ENCODE measurements at regions not wholly inside any gene's neighbourhood (a gene's known extent, or its start where the extent isn't known, plus 50 kb on each side); places are given as distances from the start of the nearest gene placed in this dataset.

GRCh38 chr19:13666165-13666564 lies 98.2 kb upstream of the MRI1 start:
- CTCF ChIA-PET, result no interaction called here

DNA sequence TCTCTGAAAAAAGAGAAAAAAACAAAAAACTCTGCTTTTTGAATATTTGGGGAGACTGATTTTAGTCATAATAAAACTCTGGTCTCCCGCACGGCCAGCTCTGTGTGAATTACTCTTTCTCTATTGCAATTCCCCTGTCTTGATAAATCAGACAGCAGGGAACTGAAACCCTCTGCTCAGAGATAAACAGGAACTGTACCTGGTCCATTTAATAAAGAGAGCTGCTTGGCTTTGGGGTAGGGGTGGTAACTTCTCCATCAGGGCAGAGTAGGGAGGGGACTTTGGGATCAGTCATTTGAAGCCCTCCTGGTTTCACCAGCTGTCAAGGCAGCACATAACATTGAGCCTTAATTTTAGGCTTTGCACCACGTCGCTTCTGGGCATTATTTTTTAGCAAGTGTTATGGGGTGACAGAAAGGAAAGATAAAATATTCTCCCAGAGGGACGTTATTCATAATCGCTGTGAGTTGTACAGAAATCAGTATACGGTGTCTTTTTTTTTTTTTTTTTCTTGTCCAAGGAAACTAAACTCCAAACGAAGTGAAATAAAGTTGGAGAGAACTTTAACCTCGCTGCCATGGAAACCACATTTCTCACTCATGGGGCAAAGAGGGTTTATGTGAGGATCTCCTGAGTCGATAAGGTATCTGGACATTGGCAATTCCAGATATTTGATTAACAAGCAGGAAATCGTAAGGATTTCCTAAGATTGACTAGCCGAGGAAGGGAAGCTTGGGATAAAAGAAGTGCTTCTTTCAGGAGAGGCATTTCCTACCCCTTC lies 99.0 kb upstream of the MRI1 start:
- ATAC-seq (no peak), DNase-seq (no peak)
- peaks cover 0 to 1% (median 0%) of the 10 kb centered on the region in 7 donors for H3K4me1 Mint-ChIP-seq
- H3K9me3 Mint-ChIP-seq, result no peaks in the 10 kb centered on the region
- peaks cover 0 to 7% (median 0%) of the 10 kb centered on the region in 5 donors for H3K27me3 Mint-ChIP-seq
- intact Hi-C loops (cut with micrococcal nuclease), result no loop called here
- Histone ChIP-seq H3K4me3 (ENCODE audit: low read length) (no peak overlapping the region), H3K9me3 (ENCODE audit: control insufficient read depth in 2 of 3, low read length in 3 of 3) (no peaks in the 10 kb centered on the region), H3K27ac (ENCODE audit: low read depth, low read length) (no peak overlapping the region), H3K36me3 (ENCODE audit: control insufficient read depth in 2 of 3, insufficient read depth in 3 of 3, low read length in 3 of 3) (no peaks in the 10 kb centered on the region), H3K27me3 (ENCODE audit: control insufficient read depth in 2 of 2, insufficient read depth in 2 of 2, low read length in 2 of 2) (no peaks in the 10 kb centered on the region), H3K4me1 (ENCODE audit: control insufficient read depth in 2 of 2, insufficient read depth in 2 of 2, low read length in 2 of 2) (no peaks in the 10 kb centered on the region)
- no peaks in the 10 kb centered on the region for H3K36me3 Mint-ChIP-seq
- H3K27ac Mint-ChIP-seq, result no peak overlapping the region
- no peak overlapping the region for H3K4me3 Mint-ChIP-seq
- ChIA-PET CTCF (no interaction called here), POLR2A (no interaction called here)

More at GRCh38 chr19:13666165-13666564, 98.2 kb upstream of the MRI1 start:
- DNase-seq, result no peak
- intact Hi-C loops (cut with micrococcal nuclease), result no loop called here
- H3K4me3 ChIP-seq (ENCODE audit: low read length), result no peak overlapping the region
- no peaks in the 10 kb centered on the region for H3K27me3 ChIP-seq (ENCODE audit: control insufficient read depth in 2 of 2, insufficient read depth in 2 of 2, low read length in 2 of 2)
- no peak overlapping the region for H3K4me3 Mint-ChIP-seq
- H3K4me1 ChIP-seq (ENCODE audit: control insufficient read depth in 2 of 2, insufficient read depth in 2 of 2, low read length in 2 of 2), result no peaks in the 10 kb centered on the region
- no peaks in the 10 kb centered on the region for H3K9me3 ChIP-seq (ENCODE audit: control insufficient read depth in 2 of 3, low read length in 3 of 3)
- POLR2A ChIA-PET, result no interaction called here
- no peak overlapping the region for H3K27ac Mint-ChIP-seq
- no peak for ATAC-seq
- H3K4me1 Mint-ChIP-seq, result peaks cover 0 to 1% (median 0%) of the 10 kb centered on the region in 7 donors
- H3K36me3 Mint-ChIP-seq, result no peaks in the 10 kb centered on the region
- H3K27me3 Mint-ChIP-seq, result peaks cover 0 to 7% (median 0%) of the 10 kb centered on the region in 5 donors
- no peaks in the 10 kb centered on the region for H3K36me3 ChIP-seq (ENCODE audit: control insufficient read depth in 2 of 3, insufficient read depth in 3 of 3, low read length in 3 of 3)
- no peak overlapping the region for H3K27ac ChIP-seq (ENCODE audit: low read depth, low read length)
- H3K9me3 Mint-ChIP-seq, result no peaks in the 10 kb centered on the region

DNA sequence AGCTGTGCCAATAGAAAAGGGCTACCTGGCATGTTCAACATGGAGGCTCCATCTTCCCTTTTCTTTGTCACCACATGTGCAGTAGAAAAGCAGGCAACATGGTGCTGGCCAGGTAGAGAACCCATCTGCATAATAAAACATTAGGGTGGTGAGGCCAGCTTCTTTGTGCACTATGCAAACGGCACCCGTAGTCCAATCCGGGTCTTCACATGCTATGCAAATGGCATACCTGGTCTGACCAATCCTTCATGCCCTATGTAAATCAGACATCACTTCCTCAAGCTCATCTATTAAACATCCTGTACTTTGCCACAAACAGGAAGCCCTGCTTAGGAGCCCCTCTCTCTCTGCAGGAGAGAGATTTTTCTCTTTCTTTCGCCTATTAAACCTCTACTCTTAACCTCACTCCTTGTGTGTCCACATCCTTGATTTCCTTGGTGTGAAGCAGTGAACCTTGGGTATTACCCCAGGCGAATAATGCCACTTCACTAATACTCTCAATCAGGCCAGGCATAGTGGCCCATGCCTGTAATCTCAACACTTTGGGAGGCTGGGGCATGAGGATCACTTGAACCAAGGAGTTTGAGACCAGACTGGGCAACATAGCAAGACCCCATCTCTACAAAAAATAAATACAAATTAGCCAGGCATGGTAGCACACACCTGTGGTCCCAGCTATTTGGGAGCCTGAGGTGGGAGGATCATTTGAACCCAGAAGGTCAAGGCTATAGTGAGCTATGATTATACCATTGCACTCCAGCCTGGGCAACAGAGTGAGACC lies 111.3 kb upstream of the MRI1 start:
- intact Hi-C loops (cut with micrococcal nuclease), result no loop called here
- Mint-ChIP-seq H3K9me3 (peaks cover 0 to 19% (median 5%) of the 10 kb centered on the region in 11 donors), H3K36me3 (peaks cover 0 to 8% (median 0%) of the 10 kb centered on the region in 5 donors), H3K27ac (peak overlapping the region in 4 of 9 donors; percentile 1 to 77 (median 50)), H3K4me3 (peak overlapping the region in 2 of 10 donors; percentile 10 to 36), H3K27me3 (peaks cover 0 to 4% (median 0%) of the 10 kb centered on the region in 5 donors), H3K4me1 (peaks cover 2 to 14% (median 5%) of the 10 kb centered on the region in 7 donors)
- DNase-seq (peak in 1 of 9 donors; percentile 4), ATAC-seq (peak; percentile 44)
- POLR2A ChIA-PET, result no interaction called here
- CTCF ChIA-PET, result no interaction called here
- no peak overlapping the region for H3K27ac ChIP-seq (ENCODE audit: low read depth, low read length)
- H3K27me3 ChIP-seq (ENCODE audit: control insufficient read depth in 2 of 2, insufficient read depth in 2 of 2, low read length in 2 of 2), result no peaks in the 10 kb centered on the region
- H3K4me1 ChIP-seq (ENCODE audit: control insufficient read depth in 2 of 2, insufficient read depth in 2 of 2, low read length in 2 of 2), result peaks cover 0 to 6% of the 10 kb centered on the region in 2 donors
- H3K9me3 ChIP-seq (ENCODE audit: control insufficient read depth in 2 of 3, low read length in 3 of 3), result no peaks in the 10 kb centered on the region
- H3K36me3 ChIP-seq (ENCODE audit: control insufficient read depth in 2 of 3, insufficient read depth in 3 of 3, low read length in 3 of 3), result no peaks in the 10 kb centered on the region
- no peak overlapping the region for H3K4me3 ChIP-seq (ENCODE audit: low read length)

DNA sequence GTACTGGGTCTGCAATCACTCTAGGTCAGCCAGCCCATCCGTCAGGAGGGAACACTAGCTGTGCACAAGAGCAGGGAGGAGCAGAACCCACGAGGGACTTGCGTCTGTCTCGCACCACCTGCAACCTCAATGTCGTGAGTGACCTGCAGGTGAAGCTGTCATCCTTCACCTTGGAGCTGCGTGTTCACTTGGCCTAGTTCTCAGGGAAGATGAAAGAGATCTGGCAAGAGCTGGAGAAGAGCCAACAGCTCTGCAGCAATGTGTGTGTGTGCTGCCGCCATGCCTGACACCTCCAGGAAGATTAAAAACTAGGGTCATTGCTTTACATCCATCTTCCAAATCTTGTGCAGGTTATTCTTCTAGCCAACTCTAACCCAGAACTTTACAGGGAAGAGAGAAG lies 117.6 kb upstream of the MRI1 start:
- POLR2A ChIA-PET, result no interaction called here
- Mint-ChIP-seq H3K4me3 (no peak overlapping the region), H3K36me3 (no peaks in the 10 kb centered on the region), H3K27ac (no peak overlapping the region), H3K4me1 (peaks cover 0 to 1% (median 0%) of the 10 kb centered on the region in 7 donors), H3K9me3 (peaks cover 0 to 4% (median 0%) of the 10 kb centered on the region in 11 donors), H3K27me3 (peaks cover 0 to 18% (median 15%) of the 10 kb centered on the region in 5 donors)
- no peak for ATAC-seq
- no peaks in the 10 kb centered on the region for H3K9me3 ChIP-seq (ENCODE audit: control insufficient read depth in 2 of 3, low read length in 3 of 3)
- H3K27me3 ChIP-seq (ENCODE audit: control insufficient read depth in 2 of 2, insufficient read depth in 2 of 2, low read length in 2 of 2), result no peaks in the 10 kb centered on the region
- H3K4me3 ChIP-seq (ENCODE audit: low read length), result no peak overlapping the region
- CTCF ChIA-PET, result no interaction called here
- no peak for DNase-seq
- H3K36me3 ChIP-seq (ENCODE audit: control insufficient read depth in 2 of 3, insufficient read depth in 3 of 3, low read length in 3 of 3), result no peaks in the 10 kb centered on the region
- no peaks in the 10 kb centered on the region for H3K4me1 ChIP-seq (ENCODE audit: control insufficient read depth in 2 of 2, insufficient read depth in 2 of 2, low read length in 2 of 2)
- intact Hi-C loops (cut with micrococcal nuclease), result no loop called here
- no peak overlapping the region for H3K27ac ChIP-seq (ENCODE audit: low read depth, low read length)

DNA sequence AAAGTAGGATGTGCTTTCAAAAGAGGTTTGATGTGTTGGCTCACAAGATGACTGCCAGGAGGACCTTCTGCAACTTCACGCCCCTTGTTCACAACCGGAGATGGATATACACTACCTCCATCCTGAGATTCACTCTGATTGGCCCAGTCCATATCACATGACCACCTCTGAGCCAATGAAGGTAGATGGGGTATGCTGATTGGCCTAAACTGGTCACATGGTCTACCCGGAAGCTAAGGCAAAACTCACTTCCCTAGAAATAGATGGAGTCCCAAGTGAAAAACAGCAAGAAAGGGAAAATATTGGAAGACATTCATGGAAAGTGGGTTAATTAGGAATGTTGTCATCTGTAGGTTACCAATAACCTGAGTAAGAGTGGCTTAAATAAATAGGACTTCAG lies 119.7 kb upstream of the MRI1 start:
- peaks cover 0 to 4% (median under 1%) of the 10 kb centered on the region in 11 donors for H3K9me3 Mint-ChIP-seq
- intact Hi-C loops (cut with micrococcal nuclease), result no loop called here
- ChIA-PET POLR2A (no interaction called here), CTCF (interaction anchor here (0.6 kb wide), 1 partner anchor 33 kb away, joined by 3 read pairs; no protein-coding TSS in a partner anchor)
- no peak overlapping the region for H3K27ac Mint-ChIP-seq
- H3K36me3 Mint-ChIP-seq, result peaks cover 0 to 2% (median under 1%) of the 10 kb centered on the region in 5 donors
- H3K4me3 ChIP-seq (ENCODE audit: low read length), result no peak overlapping the region
- no peaks in the 10 kb centered on the region for H3K27me3 ChIP-seq (ENCODE audit: control insufficient read depth in 2 of 2, insufficient read depth in 2 of 2, low read length in 2 of 2)
- H3K4me3 Mint-ChIP-seq, result no peak overlapping the region
- no peaks in the 10 kb centered on the region for H3K4me1 ChIP-seq (ENCODE audit: control insufficient read depth in 2 of 2, insufficient read depth in 2 of 2, low read length in 2 of 2)
- H3K27ac ChIP-seq (ENCODE audit: low read depth, low read length), result no peak overlapping the region
- H3K4me1 Mint-ChIP-seq, result peaks cover 0 to 1% (median 0%) of the 10 kb centered on the region in 7 donors
- H3K36me3 ChIP-seq (ENCODE audit: control insufficient read depth in 2 of 3, insufficient read depth in 3 of 3, low read length in 3 of 3), result no peaks in the 10 kb centered on the region
- no peaks in the 10 kb centered on the region for H3K9me3 ChIP-seq (ENCODE audit: control insufficient read depth in 2 of 3, low read length in 3 of 3)
- H3K27me3 Mint-ChIP-seq, result peaks cover 2 to 20% (median 15%) of the 10 kb centered on the region in 5 donors
- DNase-seq, result no peak
- no peak for ATAC-seq

GRCh38 chr19:13640611-13641010 lies 123.7 kb upstream of the MRI1 start:
- H3K9me3 ChIP-seq (ENCODE audit: control insufficient read depth in 2 of 3, low read length in 3 of 3), result no peaks in the 10 kb centered on the region
- Mint-ChIP-seq H3K4me3 (no peak overlapping the region), H3K36me3 (peaks cover 0 to 7% (median 5%) of the 10 kb centered on the region in 5 donors), H3K27ac (no peak overlapping the region), H3K4me1 (no peaks in the 10 kb centered on the region), H3K9me3 (peaks cover 0 to 13% (median 6%) of the 10 kb centered on the region in 11 donors), H3K27me3 (peaks cover 2 to 29% (median 25%) of the 10 kb centered on the region in 5 donors)
- POLR2A ChIA-PET, result no interaction called here
- CTCF ChIA-PET, result no interaction called here
- no peak overlapping the region for H3K27ac ChIP-seq (ENCODE audit: low read depth, low read length)
- DNase-seq, result no peak
- H3K4me3 ChIP-seq (ENCODE audit: low read length), result no peak overlapping the region
- intact Hi-C loops (cut with micrococcal nuclease), result no loop called here
- H3K36me3 ChIP-seq (ENCODE audit: control insufficient read depth in 2 of 3, insufficient read depth in 3 of 3, low read length in 3 of 3), result no peaks in the 10 kb centered on the region
- no peak for ATAC-seq
- no peaks in the 10 kb centered on the region for H3K4me1 ChIP-seq (ENCODE audit: control insufficient read depth in 2 of 2, insufficient read depth in 2 of 2, low read length in 2 of 2)
- H3K27me3 ChIP-seq (ENCODE audit: control insufficient read depth in 2 of 2, insufficient read depth in 2 of 2, low read length in 2 of 2), result peaks cover 0 to 3% of the 10 kb centered on the region in 2 donors
